SIG-M5 treated with dmso at 0.1 percent for 504 hours (cell line): ENCODE measurements at regions not wholly inside any gene's neighbourhood (a gene's known extent, or its start where the extent isn't known, plus 50 kb on each side); places are given as distances from the start of the nearest gene placed in this dataset.

ENCODE experiments used
- DNase-seq: peaks from one replicate; lab custom pipeline; 2025; ENCODE audit not compliant: unreplicated experiment; lab: John Stamatoyannopoulos, UW

DNA sequence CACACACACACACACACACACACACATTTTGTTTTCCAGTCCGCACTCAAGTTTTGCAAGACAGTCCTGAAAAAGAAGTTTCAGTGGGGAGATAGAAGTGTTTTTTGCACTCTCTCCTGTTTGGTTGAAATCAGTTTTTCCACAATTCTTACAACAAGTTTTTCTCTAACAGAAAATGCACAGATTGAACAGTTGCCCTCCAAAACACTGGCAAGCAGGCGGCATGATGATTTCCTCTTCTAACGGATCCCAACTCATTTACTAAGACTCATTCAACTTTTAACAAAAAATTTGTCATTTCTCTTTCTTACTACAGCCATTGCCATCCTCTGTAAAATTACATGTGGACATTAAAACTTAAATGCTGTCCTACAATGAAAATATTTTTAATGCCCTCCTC, 117.6 kb upstream of the DTNA start:
- DNase-seq = no peak

DNA sequence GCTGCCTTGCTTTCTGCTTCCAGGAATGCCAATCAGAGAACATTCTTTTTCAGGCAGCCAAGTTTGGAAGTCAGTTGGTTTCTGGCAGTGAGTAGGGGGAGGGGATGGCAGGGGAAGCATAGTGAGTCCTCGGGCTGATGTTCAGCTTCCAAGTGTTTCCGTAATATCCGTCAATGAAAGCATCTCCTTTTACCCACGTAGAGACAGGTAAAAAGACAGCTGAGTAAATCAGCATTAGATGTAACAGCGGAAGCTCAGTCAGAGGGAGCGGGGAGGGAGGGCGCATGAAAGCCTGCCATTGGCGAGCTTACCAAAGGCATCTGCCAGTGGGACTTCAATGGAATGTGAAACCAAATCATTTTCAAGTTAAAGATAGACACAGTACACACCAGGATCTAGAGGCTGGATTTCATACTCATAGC, 117.1 kb upstream of the DTNA start:
- DNase-seq = no peak

DNA sequence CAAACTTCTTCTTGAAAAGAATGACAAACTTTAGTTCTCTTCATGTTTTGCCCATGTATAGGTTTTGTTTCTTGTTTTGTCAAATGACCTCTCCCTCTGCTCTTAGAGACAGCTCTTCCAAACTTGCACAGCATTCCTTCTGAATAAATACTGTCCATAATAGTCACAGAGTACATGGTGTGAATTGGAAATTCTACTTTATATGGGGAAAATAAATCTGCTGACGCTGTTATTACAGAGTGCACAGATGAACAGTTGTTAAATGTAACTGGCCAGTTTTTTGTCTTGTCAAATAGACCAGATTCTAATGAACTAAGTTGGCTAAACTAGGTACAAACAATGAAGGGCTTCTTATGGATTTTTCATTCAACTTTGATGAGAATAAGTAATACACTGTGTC, 115.8 kb upstream of the DTNA start:
- DNase-seq = no peak

GRCh38 chr18:34595690-34596089, 114.4 kb upstream of the DTNA start:
- no peak for DNase-seq

DNA sequence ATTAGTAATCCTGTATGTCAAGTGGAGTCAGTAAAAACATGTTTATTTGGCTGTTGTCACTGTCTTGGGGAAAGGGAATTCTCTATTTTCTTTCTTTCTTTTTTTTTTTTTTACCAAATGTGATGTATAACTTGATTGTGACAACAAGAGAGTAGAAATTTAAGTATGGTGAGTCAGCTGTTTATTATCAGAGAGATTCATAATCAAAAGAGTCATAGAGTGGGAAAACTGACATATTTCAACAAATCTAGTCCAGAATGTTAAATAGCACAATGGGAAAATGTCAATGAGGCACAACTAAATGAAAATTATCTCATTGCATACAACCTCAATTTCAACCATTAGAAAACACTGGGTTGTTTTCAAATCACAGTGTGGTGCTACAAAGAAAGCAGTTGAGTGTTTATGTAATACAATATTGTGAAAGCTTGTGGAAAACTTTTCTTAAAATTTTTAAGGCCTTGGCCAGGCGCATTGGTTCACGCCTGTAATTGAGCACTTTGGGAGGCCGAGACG, 111.9 kb upstream of the DTNA start:
- DNase-seq = no peak

GRCh38 chr18:34600158-34600557, 109.9 kb upstream of the DTNA start:
- DNase-seq = no peak

- no peak for DNase-seq
These were observed 109.0 kb upstream of the DTNA start for GRCh38 chr18:34600874-34601656.

DNA sequence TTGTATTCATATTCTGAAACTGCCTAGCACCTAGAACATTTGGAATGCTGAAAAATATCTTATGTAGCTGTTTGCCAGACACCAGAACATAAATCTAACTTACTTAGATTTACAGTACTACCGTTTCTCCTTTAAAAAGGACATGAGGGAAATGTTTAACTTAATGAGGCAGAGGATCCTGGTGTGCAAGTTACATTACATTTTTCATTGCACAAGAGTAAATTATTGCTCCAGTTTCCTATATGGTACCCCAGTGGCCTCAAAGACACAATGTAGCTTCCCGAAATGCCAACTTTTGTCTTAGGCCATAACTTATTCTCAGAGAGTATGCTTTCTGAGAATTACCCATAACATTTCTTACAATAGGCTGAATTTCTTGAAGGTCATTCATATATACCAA, 105.5 kb upstream of the DTNA start:
- no peak for DNase-seq

- no peak for DNase-seq
These were observed 103.2 kb upstream of the DTNA start for GRCh38 chr18:34606851-34607250.

- DNase-seq = no peak
These were observed 102.0 kb upstream of the DTNA start for GRCh38 chr18:34608064-34608463.

GRCh38 chr18:34609986-34610648, 100.0 kb upstream of the DTNA start:
- DNase-seq = no peak

DNA sequence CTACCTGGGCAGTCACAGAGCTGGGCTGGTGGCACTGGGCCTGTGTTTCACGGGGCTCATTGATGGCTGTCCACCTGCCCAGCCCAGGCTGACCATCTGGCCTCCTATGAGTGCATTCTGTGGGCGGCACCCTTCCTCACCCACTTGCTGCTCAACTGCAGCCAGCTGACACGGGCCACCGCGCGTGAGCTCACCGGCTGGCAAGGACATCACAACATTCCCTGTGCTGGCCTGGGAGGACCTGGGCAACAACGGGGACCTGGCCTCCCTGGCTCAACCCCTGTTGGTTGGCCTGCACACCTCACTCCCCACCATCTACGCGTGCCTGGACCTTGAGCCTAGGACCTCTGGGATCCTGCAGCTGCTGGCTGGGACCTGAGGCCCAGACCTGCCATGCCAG, 98.2 kb upstream of the DTNA start:
- no peak for DNase-seq

DNA sequence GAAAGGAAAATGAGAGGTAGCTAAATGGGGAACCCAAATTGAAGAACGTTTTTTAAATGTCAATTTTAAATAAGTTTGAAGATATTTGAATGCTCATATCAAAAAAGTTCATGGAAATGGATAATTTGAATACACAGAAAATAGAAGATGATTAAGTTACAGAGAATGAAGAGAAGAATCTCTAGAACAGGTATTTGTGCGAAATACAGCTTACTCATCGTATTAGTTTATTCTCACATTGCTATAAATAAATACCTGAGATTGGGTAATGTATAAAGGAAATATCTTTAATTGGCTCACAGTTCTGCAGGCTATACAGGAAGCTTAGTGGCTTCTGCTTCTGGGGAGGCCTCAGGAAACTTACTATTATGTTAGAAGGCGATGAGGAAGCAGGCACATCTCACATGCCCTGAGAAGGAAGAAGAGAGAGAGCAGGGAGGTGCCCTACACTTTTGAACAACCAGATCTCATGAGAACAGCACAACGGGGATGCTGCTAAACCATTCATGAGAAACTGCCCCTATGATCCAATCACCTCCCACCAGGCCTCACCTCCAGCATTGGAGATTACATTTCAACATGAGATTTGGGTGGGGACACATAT, 89.7 kb upstream of the DTNA start:
- no peak for DNase-seq

- DNase-seq = no peak
These were observed 86.5 kb upstream of the DTNA start for GRCh38 chr18:34623557-34623956.

DNA sequence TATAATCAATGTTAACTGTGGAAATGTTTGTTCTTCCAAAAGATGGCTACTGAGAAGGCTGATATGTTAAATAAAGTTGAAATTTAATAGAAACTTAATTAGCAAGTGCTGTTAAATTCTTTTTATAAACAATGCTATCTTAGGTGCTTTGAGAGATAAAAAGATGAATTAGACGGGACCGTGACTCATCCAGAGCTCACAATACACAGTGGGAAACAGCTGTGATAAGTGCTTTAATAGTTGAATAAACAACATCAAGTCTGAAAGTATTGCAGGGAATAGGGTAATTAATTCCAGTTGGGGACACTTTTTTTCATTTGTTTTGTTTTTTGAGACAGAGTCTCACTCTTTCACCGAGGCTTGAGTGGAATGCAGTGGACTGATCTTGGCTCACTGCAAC, 85.5 kb upstream of the DTNA start:
- DNase-seq = no peak

- no peak for DNase-seq
These were observed 83.5 kb upstream of the DTNA start for GRCh38 chr18:34626404-34627136.

DNA sequence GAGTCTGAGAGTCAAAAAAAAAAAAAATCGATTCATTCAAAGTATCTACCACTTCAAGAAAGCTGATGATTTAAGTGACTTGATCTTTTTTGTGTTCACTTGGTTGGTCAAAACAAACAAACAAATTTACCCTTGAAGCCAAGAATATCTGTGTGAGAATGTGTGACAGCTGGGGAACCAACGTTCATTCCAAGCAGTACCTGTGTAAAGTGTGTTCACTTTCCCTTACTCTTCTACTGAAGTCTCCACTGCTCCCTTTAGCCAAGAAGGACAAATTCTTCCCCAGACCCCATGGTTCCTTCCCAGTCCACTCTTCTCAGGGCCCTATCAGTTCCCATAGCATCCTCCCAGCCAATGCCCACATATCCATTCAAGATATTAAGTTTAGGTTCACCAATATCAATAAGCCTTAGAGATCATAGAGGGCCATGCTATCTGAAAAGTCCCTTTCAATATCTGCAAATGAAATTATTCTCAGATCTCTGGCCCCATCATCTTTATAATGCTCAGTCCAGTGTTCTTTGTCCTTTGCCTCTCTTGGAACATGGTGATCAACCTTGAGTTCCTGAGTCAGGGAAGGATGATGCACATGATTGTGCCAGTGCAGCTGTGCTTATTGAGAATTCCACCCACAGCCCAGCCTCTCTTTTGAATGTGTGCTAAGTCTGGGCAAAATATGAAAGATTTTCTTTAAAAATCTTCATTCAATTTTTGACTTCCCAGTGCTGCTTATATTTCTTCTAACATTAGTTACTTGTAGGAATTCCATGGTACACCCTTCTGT, 82.8 kb upstream of the DTNA start:
- no peak for DNase-seq

DNA sequence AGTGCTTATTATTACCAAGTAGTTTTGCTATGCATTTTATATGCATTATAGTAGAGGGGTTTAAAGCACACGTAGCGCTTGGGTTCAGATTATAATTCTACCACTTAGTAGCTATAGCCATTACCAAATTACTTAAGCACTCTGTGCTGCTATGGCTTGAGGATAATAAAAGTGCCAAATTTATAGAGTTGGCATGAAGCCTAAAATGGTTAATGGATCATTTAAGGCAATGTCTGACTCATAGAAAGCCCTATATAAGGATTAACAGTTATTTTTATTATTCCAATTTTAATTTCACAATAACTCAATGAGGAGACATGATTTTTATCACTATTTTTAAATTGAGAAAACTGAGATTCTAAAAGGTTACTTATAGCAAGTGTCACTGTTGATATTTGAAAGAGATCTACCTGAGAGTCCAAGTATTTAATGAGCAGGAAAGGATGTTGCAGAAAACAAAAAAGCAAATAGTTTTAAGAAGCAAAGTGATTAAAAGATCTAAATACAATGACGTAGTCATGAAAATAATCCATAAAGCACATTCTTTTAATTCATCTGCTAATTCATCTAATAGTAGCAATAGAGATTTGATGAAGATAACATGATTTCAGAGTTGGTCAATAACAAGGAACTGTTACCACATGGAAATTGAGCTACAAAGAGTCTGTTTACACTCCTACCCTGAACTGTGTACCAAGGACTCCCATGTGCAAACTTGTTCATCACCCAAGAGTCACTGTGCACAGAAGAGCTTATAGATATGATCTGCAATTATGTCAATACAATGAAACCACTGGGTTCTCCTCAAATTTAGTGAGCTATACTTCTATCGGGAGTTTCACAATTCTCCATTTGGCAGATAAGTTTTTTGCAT, 78.8 kb upstream of the DTNA start:
- no peak for DNase-seq

DNA sequence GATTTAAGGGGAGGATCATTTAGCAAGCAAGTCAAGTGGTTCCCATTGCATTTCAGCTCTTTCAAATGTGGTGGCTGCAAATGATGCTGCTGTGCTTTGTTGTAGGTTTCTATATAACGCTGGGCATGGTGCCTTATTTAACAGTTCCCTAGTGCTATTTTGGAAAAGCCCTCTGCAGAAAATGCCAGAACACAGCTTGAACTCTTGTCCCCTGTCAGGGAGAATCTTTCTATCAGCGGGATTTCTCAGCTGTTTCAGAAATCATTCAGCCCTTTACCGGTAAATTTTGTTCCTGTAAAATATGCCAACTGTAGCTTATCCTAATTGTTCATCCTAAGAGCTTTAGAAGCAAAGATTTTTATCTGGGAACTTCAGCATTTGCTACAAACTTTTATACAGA, 77.8 kb upstream of the DTNA start:
- no peak for DNase-seq

- no peak for DNase-seq
These were observed 76.7 kb upstream of the DTNA start for GRCh38 chr18:34633368-34633767.
